Testis (tissue), 2 donors: ENCODE measurements at regions not wholly inside any gene's neighbourhood (a gene's known extent, or its start where the extent isn't known, plus 50 kb on each side); places are given as distances from the start of the nearest gene placed in this dataset.

Source experiments
- DNase-seq: peaks from one replicate; pipeline ENCODE4 v3.0.0-alpha.2; 2019
- H3K27ac ChIP-seq, 2 donors: fragments of 200-600 bp; sonication (generic); one replicate each; pipeline ENCODE4 v1.5.1; 2019
- H3K27me3 ChIP-seq: fragments of 200-600 bp; sonication (generic); one replicate; pipeline ENCODE4 v1.5.1; 2019
- H3K36me3 ChIP-seq: fragments of 200-600 bp; sonication (generic); one replicate; pipeline ENCODE4 v1.5.1; 2017; ENCODE audit warnings: low read depth; ENCODE audit errors: missing control alignments
- H3K4me1 ChIP-seq: fragments of 200-600 bp; sonication (generic); one replicate; pipeline ENCODE4 v1.5.1; 2019
- H3K4me3 ChIP-seq, 2 donors: fragments of 200-600 bp; sonication (generic); one replicate each; pipeline ENCODE4 v1.5.1; 2017 to 2019
- H3K9me3 ChIP-seq: fragments of 200-600 bp; sonication (generic); one replicate; pipeline ENCODE4 v1.5.1; 2017
- POLR2A ChIP-seq: fragments of 450-650 bp; IDR thresholded peaks from one replicate; pipeline ENCODE4 v1.6.1; 2017; ENCODE audit warnings: antibody characterized with exemption, mild to moderate bottlenecking, moderate library complexity
- WGBS, 2 donors: methylation state at CpG; one replicate each; pipeline ENCODE4 v1.1.5; 2018; 5-methylcytosine and 5-hydroxymethylcytosine counted together
- intact Hi-C: fragments of 100-400 bp; cut with DNase I; formaldehyde crosslinking; loops from one replicate; pipeline ENCODE4 v1.15.1; 2023; ENCODE audit warnings: low total_unique reads
- TF ChIP-seq, protein P1 (sequence below), 3 experiments: fragments of 450-650 bp in 2 of 3; fragments of 200-600 bp in 1 of 3; sonication (generic) in 1 of 3; IDR thresholded peaks; one replicate each; pipeline ENCODE4 v1.5.1; 2016 to 2019; ENCODE audit warnings: antibody characterized with exemption in 3 of 3, mild to moderate bottlenecking in 2 of 3, moderate library complexity in 1 of 3

GRCh38 chr4:124433044-124433443 lies 279.5 kb downstream of the ANKRD50 start:
- Histone ChIP-seq H3K27me3 (no peaks in the 10 kb centered on the region), H3K36me3 (no peaks in the 10 kb centered on the region), H3K4me3 (no peak overlapping the region), H3K27ac (no peak overlapping the region), H3K9me3 (no peaks in the 10 kb centered on the region), H3K4me1 (no peaks in the 10 kb centered on the region)
- 95 to 99% methylated on average over 3 of the region's 3 CpGs for WGBS, 2 donors
- intact Hi-C loops = no loop called here
- no peak for TF ChIP-seq POLR2A
- TF ChIP-seq, protein P1, sequence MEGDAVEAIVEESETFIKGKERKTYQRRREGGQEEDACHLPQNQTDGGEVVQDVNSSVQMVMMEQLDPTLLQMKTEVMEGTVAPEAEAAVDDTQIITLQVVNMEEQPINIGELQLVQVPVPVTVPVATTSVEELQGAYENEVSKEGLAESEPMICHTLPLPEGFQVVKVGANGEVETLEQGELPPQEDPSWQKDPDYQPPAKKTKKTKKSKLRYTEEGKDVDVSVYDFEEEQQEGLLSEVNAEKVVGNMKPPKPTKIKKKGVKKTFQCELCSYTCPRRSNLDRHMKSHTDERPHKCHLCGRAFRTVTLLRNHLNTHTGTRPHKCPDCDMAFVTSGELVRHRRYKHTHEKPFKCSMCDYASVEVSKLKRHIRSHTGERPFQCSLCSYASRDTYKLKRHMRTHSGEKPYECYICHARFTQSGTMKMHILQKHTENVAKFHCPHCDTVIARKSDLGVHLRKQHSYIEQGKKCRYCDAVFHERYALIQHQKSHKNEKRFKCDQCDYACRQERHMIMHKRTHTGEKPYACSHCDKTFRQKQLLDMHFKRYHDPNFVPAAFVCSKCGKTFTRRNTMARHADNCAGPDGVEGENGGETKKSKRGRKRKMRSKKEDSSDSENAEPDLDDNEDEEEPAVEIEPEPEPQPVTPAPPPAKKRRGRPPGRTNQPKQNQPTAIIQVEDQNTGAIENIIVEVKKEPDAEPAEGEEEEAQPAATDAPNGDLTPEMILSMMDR (IDR thresholded peaks at IDR 0.05) = no peak
- no peak for DNase-seq

DNA sequence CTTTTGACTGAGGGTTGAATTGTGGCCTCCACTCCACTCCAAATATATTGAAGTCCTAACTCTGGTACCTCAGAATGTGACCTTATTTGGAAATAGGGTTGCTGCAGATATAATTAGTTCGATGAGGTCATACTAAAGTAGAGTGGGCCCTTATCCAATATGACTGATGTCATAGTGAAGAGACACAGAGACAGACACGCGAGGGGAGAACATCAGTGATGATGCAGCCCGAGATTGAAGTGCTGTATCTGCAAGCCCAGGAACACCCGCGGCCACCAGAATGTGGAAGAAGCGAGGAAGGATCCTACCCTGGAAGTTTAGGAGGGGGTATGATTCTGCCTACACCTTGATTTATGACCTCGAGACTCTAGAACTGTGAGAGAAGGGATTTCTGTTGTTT lies 279.0 kb downstream of the ANKRD50 start:
- intact Hi-C loops = no loop called here
- no peaks in the 10 kb centered on the region for H3K27me3 ChIP-seq
- no peaks in the 10 kb centered on the region for H3K4me1 ChIP-seq
- H3K36me3 ChIP-seq = no peaks in the 10 kb centered on the region
- no peak overlapping the region for H3K4me3 ChIP-seq
- TF ChIP-seq, protein P1 (IDR thresholded peaks at IDR 0.05) = no peak
- no peak for TF ChIP-seq POLR2A
- DNase-seq = no peak
- H3K9me3 ChIP-seq = no peaks in the 10 kb centered on the region
- 92 to 96% methylated on average over 8 of the region's 8 CpGs for WGBS, 2 donors
- no peak overlapping the region for H3K27ac ChIP-seq

DNA sequence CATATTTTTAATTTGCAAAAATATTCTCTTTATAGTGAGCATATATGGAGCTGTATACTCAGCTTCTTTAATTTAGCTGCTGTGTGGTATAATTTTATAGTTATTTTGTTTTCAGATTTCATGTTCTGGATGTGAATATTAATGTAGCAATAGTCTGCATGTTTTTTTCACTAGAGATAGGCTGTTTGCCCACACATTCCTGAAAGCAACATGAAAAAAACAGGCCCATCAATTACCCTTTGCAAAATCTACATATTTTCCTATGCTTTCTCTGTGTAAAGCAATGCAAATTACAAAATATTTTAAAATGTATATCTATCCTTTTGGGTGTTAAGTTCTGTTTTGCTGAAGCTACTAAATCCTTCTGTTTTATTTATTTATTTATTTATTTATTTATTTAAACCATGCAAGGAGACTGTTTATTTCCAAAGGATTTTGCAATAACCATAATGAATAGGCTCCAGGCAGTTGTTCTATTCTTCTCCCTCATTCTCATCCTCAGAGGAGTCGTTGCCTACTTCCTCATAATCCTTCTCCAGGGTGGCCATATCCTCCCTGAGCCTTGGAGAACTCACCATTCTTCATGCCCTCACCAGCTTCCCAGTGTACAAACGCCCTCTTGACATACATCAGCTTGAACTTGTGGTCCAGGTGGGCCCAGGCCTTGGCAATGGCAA lies 277.1 kb downstream of the ANKRD50 start:
- TF ChIP-seq, protein P1 (IDR thresholded peaks at IDR 0.05) = no peak
- no peak for TF ChIP-seq POLR2A
- intact Hi-C loops = no loop called here
- Histone ChIP-seq H3K27ac (no peak overlapping the region), H3K27me3 (no peaks in the 10 kb centered on the region), H3K36me3 (no peaks in the 10 kb centered on the region), H3K4me3 (no peak overlapping the region), H3K4me1 (no peaks in the 10 kb centered on the region), H3K9me3 (no peaks in the 10 kb centered on the region)
- DNase-seq = no peak
- 67 to 81% methylated on average over 1 to 2 of the region's 2 CpGs for WGBS, 2 donors

DNA sequence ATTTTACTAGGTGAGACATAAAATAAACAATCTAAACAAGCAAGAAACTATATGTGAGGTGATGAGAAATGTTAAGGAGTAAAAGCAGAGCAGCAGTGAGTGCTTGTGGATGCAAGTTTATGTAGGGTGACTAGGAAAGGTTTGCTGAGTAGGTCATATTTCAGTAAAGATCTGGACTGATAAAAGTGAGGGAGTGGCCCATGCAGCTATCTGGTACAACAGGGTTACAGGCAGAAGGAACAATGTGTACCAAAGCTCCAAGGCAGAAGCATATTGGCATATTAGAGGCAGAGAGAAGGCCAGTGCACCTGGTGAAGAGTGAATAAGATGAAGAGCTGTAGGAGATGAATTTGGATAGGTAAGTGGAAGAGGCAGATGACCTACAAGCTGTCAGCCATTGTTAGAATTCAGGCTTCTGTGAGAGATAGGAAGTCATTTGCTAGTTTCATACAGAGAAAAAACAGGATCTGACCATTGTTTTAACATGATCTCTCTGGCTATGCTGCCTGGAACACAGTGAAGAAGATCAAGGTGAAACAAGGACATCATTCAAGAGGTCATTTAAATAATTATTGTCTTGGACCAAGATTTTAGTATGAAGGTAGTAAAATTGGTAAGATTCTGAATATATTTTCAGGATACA lies 274.6 kb downstream of the ANKRD50 start:
- DNase-seq = no peak
- intact Hi-C loops = no loop called here
- TF ChIP-seq POLR2A = no peak
- TF ChIP-seq, protein P1 (IDR thresholded peaks at IDR 0.05) = no peak
- Histone ChIP-seq H3K27me3 (no peaks in the 10 kb centered on the region), H3K36me3 (no peaks in the 10 kb centered on the region), H3K4me1 (no peaks in the 10 kb centered on the region), H3K4me3 (no peak overlapping the region), H3K9me3 (no peaks in the 10 kb centered on the region), H3K27ac (no peak overlapping the region)

DNA sequence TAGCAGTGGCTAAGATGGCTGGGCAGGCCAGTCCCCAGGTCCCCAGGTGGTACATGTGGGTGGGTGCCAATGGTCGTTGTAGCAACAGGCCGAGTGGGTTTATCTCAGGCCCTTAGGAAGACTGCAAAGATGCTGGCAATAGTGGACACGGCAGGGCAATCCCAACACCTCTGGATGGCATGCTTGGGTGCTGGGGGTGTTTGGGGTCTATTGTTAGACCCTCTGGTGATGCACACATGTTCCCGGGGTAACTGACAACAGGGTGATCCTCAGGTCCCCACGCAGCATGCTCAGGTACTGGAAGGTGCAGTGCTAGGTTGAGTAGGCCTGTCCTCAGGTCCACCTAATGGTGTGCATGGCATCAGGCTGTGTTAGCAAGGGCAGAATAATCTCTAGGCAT lies 267.5 kb downstream of the ANKRD50 start:
- WGBS, 2 donors = 93 to 100% methylated on average over 4 to 5 of the region's 5 CpGs
- no peak overlapping the region for H3K27ac ChIP-seq
- no peak for DNase-seq
- no peaks in the 10 kb centered on the region for H3K9me3 ChIP-seq
- H3K36me3 ChIP-seq = no peaks in the 10 kb centered on the region
- TF ChIP-seq POLR2A = no peak
- no peaks in the 10 kb centered on the region for H3K4me1 ChIP-seq
- intact Hi-C loops = no loop called here
- H3K4me3 ChIP-seq = no peak overlapping the region
- H3K27me3 ChIP-seq = no peaks in the 10 kb centered on the region
